SU-DHL-6 (cell line): ENCODE measurements at regions not wholly inside any gene's neighbourhood (a gene's known extent, or its start where the extent isn't known, plus 50 kb on each side); places are given as distances from the start of the nearest gene placed in this dataset.

Experiments used
- H2AFZ ChIP-seq: fragments of 200-600 bp; sonication (generic); 2 replicates; pipeline ENCODE4 v1.6.1; 2014; ENCODE audit warnings: low read depth, mild to moderate bottlenecking, moderate library complexity, mixed read lengths, antibody characterized with exemption, low read length; ENCODE audit not compliant: severe bottlenecking
- H3F3A ChIP-seq: fragments of 200-600 bp; shearing (Covaris generic); 2 replicates; pipeline ENCODE4 v1.6.0; 2016; ENCODE audit warnings: antibody characterized with exemption, mild to moderate bottlenecking; ENCODE audit not compliant: insufficient read depth
- H3K27ac ChIP-seq: fragments of 200-600 bp; sonication (generic); 2 replicates; pipeline ENCODE4 v1.5.1; 2016; ENCODE audit warnings: low read depth, mild to moderate bottlenecking, low read length, moderate library complexity, mixed read lengths
- H3K27me3 ChIP-seq: fragments of 200-600 bp; sonication (generic), shearing (Covaris generic); 2 replicates; pipeline ENCODE4 v1.6.0; 2014; ENCODE audit warnings: mild to moderate bottlenecking, low read length
- H3K36me3 ChIP-seq: fragments of 200-600 bp; sonication (generic); 2 replicates; pipeline ENCODE4 v1.6.1; 2014; ENCODE audit warnings: mild to moderate bottlenecking, low read length, mixed read lengths
- H3K4me2 ChIP-seq: fragments of 300-600, 200-600 bp; shearing (Covaris generic), sonication (generic); 2 replicates; pipeline ENCODE4 v1.6.0; 2014; ENCODE audit warnings: low read length, low read depth, mild to moderate bottlenecking; ENCODE audit not compliant: poor library complexity, severe bottlenecking
- H3K4me3 ChIP-seq: fragments of 200-600 bp; sonication (generic); 2 replicates; pipeline ENCODE4 v1.5.1; 2014; ENCODE audit warnings: antibody characterized with exemption, low read length, mild to moderate bottlenecking, mixed read lengths; ENCODE audit not compliant: insufficient read depth, poor library complexity, severe bottlenecking
- H3K79me2 ChIP-seq: fragments of 200-600 bp; sonication (generic); 2 replicates; pipeline ENCODE4 v1.6.1; 2014; ENCODE audit warnings: mild to moderate bottlenecking, low read length, moderate library complexity; ENCODE audit not compliant: insufficient read depth
- H3K9ac ChIP-seq: fragments of 200-600 bp; sonication (generic); 2 replicates; pipeline ENCODE4 v1.7.0; 2014; ENCODE audit warnings: mild to moderate bottlenecking, low read length
- H3K9me2 ChIP-seq: fragments of 200-600 bp; sonication (generic); replicated peaks from 2 replicates; pipeline ENCODE4 v1.6.1; 2014; ENCODE audit warnings: low read length; ENCODE audit not compliant: insufficient read depth
- H3K9me3 ChIP-seq: fragments of 200-600 bp; sonication (generic); 2 replicates; pipeline ENCODE4 v1.6.1; 2014; ENCODE audit warnings: low read length, mixed read lengths; ENCODE audit not compliant: insufficient read depth
- H4K20me1 ChIP-seq: fragments of 200-600 bp; sonication (generic); 2 replicates; pipeline ENCODE4 v1.6.1; 2014; ENCODE audit warnings: low read depth, mild to moderate bottlenecking, antibody characterized with exemption, low read length, moderate library complexity, mixed read lengths
- CTCF ChIP-seq: fragments of 200-600 bp; sonication (generic); IDR thresholded peaks from one replicate; pipeline ENCODE4 v1.5.1; 2017; ENCODE audit warnings: antibody characterized with exemption, mild to moderate bottlenecking, low read length, moderate library complexity; ENCODE audit not compliant: insufficient read depth, poor library complexity, severe bottlenecking
- EZH2phosphoT487 ChIP-seq: fragments of 200-600 bp; sonication (generic), shearing (Covaris generic); conservative IDR thresholded peaks from 2 replicates; pipeline ENCODE4 v1.6.1; 2018; ENCODE audit warnings: mild to moderate bottlenecking, antibody characterized with exemption, low read length, moderate library complexity, mixed read lengths

GRCh38 chr4:27985522-27985921, 1124.9 kb downstream of the STIM2 start:
- Histone ChIP-seq H3K36me3 (no peaks in the 10 kb centered on the region), H4K20me1 (no peaks in the 10 kb centered on the region), H3K4me2 (no peak overlapping the region), H3K9me3 (no peaks in the 10 kb centered on the region), H2AFZ (no peak overlapping the region), H3K27me3 (no peaks in the 10 kb centered on the region), H3K27ac (no peak overlapping the region), H3K79me2 (no peaks in the 10 kb centered on the region), H3K9me2 (no peaks in the 10 kb centered on the region), H3K4me3 (no peak overlapping the region), H3K9ac (no peak overlapping the region), H3F3A (no peaks in the 10 kb centered on the region)
- TF ChIP-seq EZH2phosphoT487 (no peak), CTCF (no peak)

DNA sequence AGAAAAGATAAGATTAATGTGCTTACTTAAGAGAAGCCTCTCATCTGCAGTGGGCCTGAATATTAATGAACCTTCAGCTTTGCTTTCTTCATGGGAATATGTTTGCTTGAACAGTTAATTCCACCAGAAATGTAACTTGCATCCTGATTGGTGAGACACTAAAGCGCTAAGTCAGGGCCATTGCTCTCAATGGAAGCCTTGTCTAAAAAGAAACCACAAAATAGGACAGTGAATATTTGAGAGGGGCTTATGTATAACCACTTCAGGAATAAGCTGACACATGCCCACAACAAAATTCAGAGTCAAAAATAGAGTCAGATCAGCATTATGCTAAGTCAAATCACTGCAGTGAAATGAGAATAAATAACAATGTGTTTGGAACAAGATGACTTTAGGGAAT, 1125.8 kb downstream of the STIM2 start:
- Histone ChIP-seq H3K36me3 (no peaks in the 10 kb centered on the region), H3K9ac (no peak overlapping the region), H3K9me3 (no peaks in the 10 kb centered on the region), H3K27ac (no peak overlapping the region), H3K4me2 (no peak overlapping the region), H3K79me2 (no peaks in the 10 kb centered on the region), H2AFZ (no peak overlapping the region), H3K9me2 (no peaks in the 10 kb centered on the region), H3F3A (no peaks in the 10 kb centered on the region), H3K4me3 (no peak overlapping the region), H4K20me1 (no peaks in the 10 kb centered on the region), H3K27me3 (no peaks in the 10 kb centered on the region)
- no peak for TF ChIP-seq CTCF
- no peak for TF ChIP-seq EZH2phosphoT487

DNA sequence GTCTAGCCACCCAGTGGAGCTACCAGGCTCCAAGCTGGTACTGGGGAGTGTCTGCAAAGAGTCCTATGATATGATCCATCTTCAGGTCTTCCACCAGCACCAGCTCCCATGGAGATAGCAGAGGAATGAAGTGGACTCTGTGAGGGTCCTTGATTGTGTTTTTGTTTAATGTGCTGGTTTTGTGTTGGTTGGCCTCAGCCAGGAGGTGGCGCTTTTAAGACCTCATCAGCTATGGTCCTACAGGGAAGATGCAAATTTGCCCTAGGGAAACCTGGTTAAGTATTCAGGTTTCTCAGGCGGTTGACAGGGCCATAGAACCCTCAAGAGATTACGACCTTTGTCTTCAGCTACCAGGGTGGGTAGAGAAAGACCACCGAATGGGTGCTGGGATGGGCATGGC, 1141.1 kb downstream of the STIM2 start:
- TF ChIP-seq CTCF: no peak
- TF ChIP-seq EZH2phosphoT487: no peak
- no peaks in the 10 kb centered on the region for H3K9me2 ChIP-seq
- H3K27me3 ChIP-seq: no peaks in the 10 kb centered on the region
- no peaks in the 10 kb centered on the region for H3K9me3 ChIP-seq
- H3K4me2 ChIP-seq: no peak overlapping the region
- H3K9ac ChIP-seq: no peak overlapping the region
- H3K36me3 ChIP-seq: no peaks in the 10 kb centered on the region
- H4K20me1 ChIP-seq: no peaks in the 10 kb centered on the region
- H3F3A ChIP-seq: no peaks in the 10 kb centered on the region
- H3K4me3 ChIP-seq: no peak overlapping the region
- no peaks in the 10 kb centered on the region for H3K79me2 ChIP-seq
- H3K27ac ChIP-seq: no peak overlapping the region
- H2AFZ ChIP-seq: no peak overlapping the region

DNA sequence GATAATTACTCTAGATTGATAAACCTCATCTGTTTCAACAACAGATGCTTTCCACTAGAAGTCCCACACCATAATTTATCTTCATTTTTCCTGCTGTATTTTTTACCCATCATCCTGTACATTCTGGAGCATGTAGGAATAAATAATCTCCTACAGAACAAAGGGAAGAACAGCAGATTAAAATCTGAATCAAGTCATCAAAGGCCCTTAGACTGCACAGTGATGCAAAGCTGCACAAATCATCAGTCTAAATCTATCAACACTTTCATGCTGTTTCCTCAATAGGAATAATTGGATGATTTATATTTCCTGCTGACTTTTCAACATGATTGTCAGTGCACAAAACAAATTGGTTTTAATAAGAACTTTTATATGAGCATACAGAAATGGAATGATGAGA, 1143.9 kb downstream of the STIM2 start:
- TF ChIP-seq CTCF (no peak), EZH2phosphoT487 (no peak)
- no peaks in the 10 kb centered on the region for H4K20me1 ChIP-seq
- no peak overlapping the region for H2AFZ ChIP-seq
- H3K9me3 ChIP-seq: no peaks in the 10 kb centered on the region
- H3K9ac ChIP-seq: no peak overlapping the region
- no peaks in the 10 kb centered on the region for H3K9me2 ChIP-seq
- H3K4me3 ChIP-seq: no peak overlapping the region
- no peaks in the 10 kb centered on the region for H3F3A ChIP-seq
- no peak overlapping the region for H3K27ac ChIP-seq
- no peaks in the 10 kb centered on the region for H3K27me3 ChIP-seq
- no peak overlapping the region for H3K4me2 ChIP-seq
- H3K36me3 ChIP-seq: no peaks in the 10 kb centered on the region
- no peaks in the 10 kb centered on the region for H3K79me2 ChIP-seq
